GM12878 (cell line): ENCODE measurements at regions not wholly inside any gene's neighbourhood (a gene's known extent, or its start where the extent isn't known, plus 50 kb on each side); places are given as distances from the start of the nearest gene placed in this dataset.
"Not testable (repeated sequence)": the region's sequence is repeated elsewhere in the genome, so short reads cannot be mapped to it uniquely, and the experiment has no call there.

Source experiments
- ATAC-seq: fragments of 200-7000 bp; cut with Tn5 transposase; 3 replicates; pipeline ENCODE4 v1.9.1; 2020; ENCODE audit warnings: mild to moderate bottlenecking, moderate library complexity
- BruUV-seq: library from RNA; stranded (reverse); fragments of 400-500 nt; replicated peaks from 2 replicates; lab custom pipeline; 2021; lab: Mats Ljungman, UMichigan
- CTCF ChIA-PET: fragments of 300-600 bp; sonication (Branson Sonifier 250); formaldehyde crosslinking; extraction: SDS; loops from one replicate; lab custom pipeline; 2021; ENCODE audit warnings: inconsistent platforms; lab: Yijun Ruan, JAX
- POLR2A ChIA-PET: fragments of 350-600 bp; formaldehyde crosslinking; extraction: SDS; loops from one replicate; lab custom pipeline; 2021; ENCODE audit warnings: inconsistent platforms; lab: Charles Lee
- RAD21 ChIA-PET: fragments of 300-600 bp; sonication (Branson Sonifier 250); formaldehyde crosslinking; loops from one replicate; lab custom pipeline; 2023; ENCODE audit warnings: antibody characterized with exemption; ENCODE audit not compliant: unreplicated experiment; lab: Charles Lee
- SMC1A ChIA-PET: fragments of 300-600 bp; sonication (Branson Sonifier 250); formaldehyde crosslinking; loops from one replicate; lab custom pipeline; 2023; ENCODE audit not compliant: unreplicated experiment, uncharacterized antibody; lab: Charles Lee
- DNase-seq: peaks from one replicate; pipeline ENCODE4 v3.0.0-alpha.2; 2011; ENCODE audit warnings: low read depth, low spot score
- FAIRE-seq: peaks from 3 replicates; lab custom pipeline; 2011; peaks lifted over from hg19 to GRCh38; lab: Jason Lieb, UNC
- H2AFZ ChIP-seq: 2 replicates; pipeline ENCODE4 v1.6.0; 2011; ENCODE audit warnings: low read depth, low read length, control low read depth; ENCODE audit not compliant: control insufficient read depth
- H3K27ac ChIP-seq: 2 replicates; pipeline ENCODE4 v1.5.1; 2011; ENCODE audit warnings: control low read depth; ENCODE audit not compliant: control insufficient read depth, insufficient read depth
- H3K27me3 ChIP-seq, 2 experiments: replicated peaks in 1 of 2; 2 replicates each; pipeline versions ENCODE4 v1.6.0 to v1.6.1; 2011; ENCODE audit warnings: low read length in 1 of 2; ENCODE audit not compliant: control insufficient read depth in 2 of 2, insufficient read depth in 2 of 2
- H3K36me3 ChIP-seq, 2 experiments: 2 replicates each; pipeline ENCODE4 v1.5.1; 2011; ENCODE audit warnings: low read length in 1 of 2; ENCODE audit not compliant: control insufficient read depth in 2 of 2, insufficient read depth in 2 of 2
- H3K4me1 ChIP-seq: 2 replicates; pipeline ENCODE4 v1.6.1; 2011; ENCODE audit warnings: mild to moderate bottlenecking, low read length, moderate library complexity, mixed read lengths; ENCODE audit not compliant: control insufficient read depth, insufficient read depth
- H3K4me2 ChIP-seq: 2 replicates; pipeline ENCODE4 v1.6.0; 2011; ENCODE audit warnings: control low read depth; ENCODE audit not compliant: control insufficient read depth, insufficient read depth
- H3K4me3 ChIP-seq: fragments of 200-600 bp; sonication (generic); 2 replicates; pipeline ENCODE4 v1.5.1; 2016
- H3K79me2 ChIP-seq: 2 replicates; pipeline ENCODE4 v1.6.0; 2011; ENCODE audit warnings: low read length; ENCODE audit not compliant: control insufficient read depth, insufficient read depth
- H3K9ac ChIP-seq: 2 replicates; pipeline ENCODE4 v1.8.0; 2011; ENCODE audit warnings: low read length, control low read depth, mixed read lengths; ENCODE audit not compliant: control insufficient read depth, insufficient read depth
- H3K9me3 ChIP-seq: replicated peaks from 3 replicates; pipeline ENCODE4 v1.5.1; 2011; ENCODE audit warnings: mild to moderate bottlenecking, low read length; ENCODE audit not compliant: control insufficient read depth, insufficient read depth
- H4K20me1 ChIP-seq: 2 replicates; pipeline ENCODE4 v1.6.0; 2011; ENCODE audit not compliant: control insufficient read depth, insufficient read depth
- TARDBP ChIP-seq: IDR thresholded peaks from 2 replicates; pipeline ENCODE4 v1.6.1; 2016; ENCODE audit warnings: borderline replicate concordance
- WGBS: methylation state at CpG from one replicate; pipeline ENCODE4 v1.1.6; 2016; ENCODE audit warnings: low lambda C conversion rate; ENCODE audit not compliant: insufficient replicate concordance, insufficient coverage; ENCODE audit errors: missing lambda C conversion rate; 5-methylcytosine and 5-hydroxymethylcytosine counted together
- in situ Hi-C: fragments of 300-500 bp; cut with MboI; formaldehyde crosslinking; loops from 9 replicates; pipeline ENCODE4 v1.14.3; 2018; ENCODE audit warnings: mixed read lengths
- intact Hi-C: fragments of 100-400 bp; cut with micrococcal nuclease; formaldehyde crosslinking; loops from one replicate; pipeline ENCODE4 v1.14.2; 2022; ENCODE audit not compliant: unreplicated experiment
- TF ChIP-seq, protein P1 (sequence below): fragments of 450-650 bp; IDR thresholded peaks from 2 replicates; pipeline ENCODE4 v1.6.1; 2017; ENCODE audit warnings: mild to moderate bottlenecking

DNA sequence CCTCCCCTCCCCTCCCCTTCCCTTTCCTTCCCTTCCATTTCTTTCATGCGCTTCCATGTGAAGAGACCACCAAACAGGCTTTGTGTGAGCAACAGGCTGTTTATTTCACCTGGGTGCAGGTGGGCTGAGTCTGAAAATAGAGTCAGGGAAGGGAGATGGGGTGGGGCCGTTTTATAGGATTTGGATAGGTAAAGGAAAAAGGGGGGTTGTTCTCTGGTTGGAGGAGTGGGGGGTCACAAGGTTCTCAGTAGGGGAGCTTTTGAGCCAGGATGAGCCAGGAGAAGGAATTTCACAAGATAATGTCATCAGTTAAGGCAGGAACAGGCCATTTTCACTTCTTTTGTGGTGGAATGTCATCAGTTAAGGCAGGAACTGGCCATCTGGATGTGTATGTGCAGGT, 211.9 kb downstream of the DMRTA1 start:
- RAD21 ChIA-PET, BruUV-seq, H3K4me3 ChIP-seq, FAIRE-seq, in situ Hi-C loops, H3K27me3 ChIP-seq, H3K4me1 ChIP-seq, H3K9me3 ChIP-seq, H2AFZ ChIP-seq, H3K4me2 ChIP-seq, H4K20me1 ChIP-seq, SMC1A ChIA-PET, POLR2A ChIA-PET, ATAC-seq, DNase-seq, CTCF ChIA-PET, H3K9ac ChIP-seq, H3K36me3 ChIP-seq, H3K27ac ChIP-seq, H3K79me2 ChIP-seq, intact Hi-C loops: not testable (repeated sequence)
- no CpG with 5 or more reads among the region's 2 CpGs for WGBS

DNA sequence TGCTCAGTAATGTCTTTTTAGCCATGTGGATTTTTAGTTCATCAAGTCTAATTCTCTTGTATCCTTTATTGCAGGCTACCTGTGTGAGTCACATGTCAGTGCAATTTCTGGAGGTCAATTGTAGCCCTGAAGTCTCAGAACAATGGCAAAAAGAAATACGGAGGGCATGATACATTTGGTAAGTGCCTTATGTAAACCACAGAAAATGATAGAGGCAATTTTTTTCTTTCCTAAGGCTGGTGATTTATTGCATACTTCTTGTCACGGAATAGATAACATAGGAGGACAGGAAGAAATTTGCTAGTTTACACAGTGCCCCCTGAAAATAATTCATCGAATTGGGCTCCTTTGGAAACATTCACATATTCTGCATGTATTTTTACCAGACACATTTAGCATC, 235.9 kb downstream of the DMRTA1 start:
- ATAC-seq (no peak), FAIRE-seq (no peak), DNase-seq (no peak)
- ChIA-PET CTCF (no interaction called here), SMC1A (no interaction called here), RAD21 (no interaction called here), POLR2A (no interaction called here)
- intact Hi-C loops (no loop called here), in situ Hi-C loops (no loop called here)
- no peak overlapping the region for H3K4me2 ChIP-seq
- no peaks in the 10 kb centered on the region for H3K4me1 ChIP-seq
- no peaks in the 10 kb centered on the region for H3K27me3 ChIP-seq
- 0% methylated on average over 3 of the region's 3 CpGs for WGBS
- H3K4me3 ChIP-seq: no peak overlapping the region
- no peaks in the 10 kb centered on the region for H3K9me3 ChIP-seq
- H3K9ac ChIP-seq: no peak overlapping the region
- BruUV-seq: no TSS peak
- H3K79me2 ChIP-seq: no peaks in the 10 kb centered on the region
- no peak overlapping the region for H2AFZ ChIP-seq
- H3K27ac ChIP-seq: no peak overlapping the region
- no peaks in the 10 kb centered on the region for H4K20me1 ChIP-seq
- no peak for TF ChIP-seq TARDBP
- TF ChIP-seq, protein P1, sequence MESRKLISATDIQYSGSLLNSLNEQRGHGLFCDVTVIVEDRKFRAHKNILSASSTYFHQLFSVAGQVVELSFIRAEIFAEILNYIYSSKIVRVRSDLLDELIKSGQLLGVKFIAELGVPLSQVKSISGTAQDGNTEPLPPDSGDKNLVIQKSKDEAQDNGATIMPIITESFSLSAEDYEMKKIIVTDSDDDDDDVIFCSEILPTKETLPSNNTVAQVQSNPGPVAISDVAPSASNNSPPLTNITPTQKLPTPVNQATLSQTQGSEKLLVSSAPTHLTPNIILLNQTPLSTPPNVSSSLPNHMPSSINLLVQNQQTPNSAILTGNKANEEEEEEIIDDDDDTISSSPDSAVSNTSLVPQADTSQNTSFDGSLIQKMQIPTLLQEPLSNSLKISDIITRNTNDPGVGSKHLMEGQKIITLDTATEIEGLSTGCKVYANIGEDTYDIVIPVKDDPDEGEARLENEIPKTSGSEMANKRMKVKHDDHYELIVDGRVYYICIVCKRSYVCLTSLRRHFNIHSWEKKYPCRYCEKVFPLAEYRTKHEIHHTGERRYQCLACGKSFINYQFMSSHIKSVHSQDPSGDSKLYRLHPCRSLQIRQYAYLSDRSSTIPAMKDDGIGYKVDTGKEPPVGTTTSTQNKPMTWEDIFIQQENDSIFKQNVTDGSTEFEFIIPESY: no peak
- H3K36me3 ChIP-seq: no peaks in the 10 kb centered on the region
